GM18507 (cell line): ENCODE measurements at regions not wholly inside any gene's neighbourhood (a gene's known extent, or its start where the extent isn't known, plus 50 kb on each side); places are given as distances from the start of the nearest gene placed in this dataset.
"Not testable (repeated sequence)": the region's sequence is repeated elsewhere in the genome, so short reads cannot be mapped to it uniquely, and the experiment has no call there.

Source experiments
- DNase-seq: peaks from one replicate; pipeline ENCODE4 v3.0.0; 2011; ENCODE audit warnings: low read depth; ENCODE audit not compliant: insufficient read length; ENCODE audit errors: extremely low spot score
- FAIRE-seq: peaks from 2 replicates; lab custom pipeline; 2011; peaks lifted over from hg19 to GRCh38; lab: Jason Lieb, UNC

GRCh38 chr3:145471976-145472375 is 689.0 kb downstream of the PLOD2 start:
- FAIRE-seq, result no peak
- DNase-seq, result no peak

DNA sequence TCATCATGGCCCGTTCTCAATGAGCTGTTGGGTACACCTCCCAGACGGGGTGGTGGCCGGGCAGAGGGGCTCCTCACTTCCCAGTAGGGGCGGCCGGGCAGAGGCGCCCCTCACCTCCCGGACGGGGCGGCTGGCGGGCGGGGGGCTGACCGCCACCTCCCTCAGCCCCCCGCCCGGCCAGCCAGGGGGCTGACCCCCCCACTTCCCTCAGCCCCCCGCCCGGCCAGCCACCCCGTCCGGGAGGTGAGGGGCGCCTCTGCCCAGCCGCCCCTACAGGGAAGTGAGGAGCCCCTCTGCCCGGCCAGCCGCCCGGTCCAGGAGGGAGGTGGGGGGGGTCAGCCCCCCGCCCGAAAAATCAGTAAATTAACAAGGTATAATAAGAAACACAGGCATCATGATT is 678.2 kb downstream of the PLOD2 start:
- not testable (repeated sequence) for FAIRE-seq

DNA sequence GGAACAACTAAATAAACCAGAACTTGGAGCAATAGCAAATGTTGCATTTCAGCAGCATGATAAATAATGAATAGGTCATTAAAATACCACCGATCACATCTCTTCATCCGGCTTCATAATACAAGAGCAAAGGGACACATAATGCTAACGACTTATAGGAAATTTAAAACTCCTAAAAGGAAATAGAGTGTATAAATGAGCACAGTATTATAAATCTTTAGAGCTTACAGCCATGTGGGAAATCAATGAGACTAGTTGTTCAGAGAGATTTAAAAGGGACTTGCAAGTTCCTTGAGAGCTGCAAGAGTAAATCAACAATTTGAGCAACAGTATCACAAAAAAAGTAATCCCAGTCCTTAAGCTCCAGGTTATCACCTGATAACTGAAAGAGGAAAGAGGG is 677.0 kb downstream of the PLOD2 start:
- DNase-seq (no peak), FAIRE-seq (no peak)

More for the DNA sequence above, 678.2 kb downstream of the PLOD2 start:
- DNase-seq, result not testable (repeated sequence)

GRCh38 chr3:145489011-145489410 is 672.0 kb downstream of the PLOD2 start:
- FAIRE-seq (no peak), DNase-seq (no peak)

- FAIRE-seq, result no peak
- no peak for DNase-seq
Measured at GRCh38 chr3:145490088-145491048, 670.6 kb downstream of the PLOD2 start.

GRCh38 chr3:145492456-145492855 is 668.5 kb downstream of the PLOD2 start:
- no peak for FAIRE-seq

DNA sequence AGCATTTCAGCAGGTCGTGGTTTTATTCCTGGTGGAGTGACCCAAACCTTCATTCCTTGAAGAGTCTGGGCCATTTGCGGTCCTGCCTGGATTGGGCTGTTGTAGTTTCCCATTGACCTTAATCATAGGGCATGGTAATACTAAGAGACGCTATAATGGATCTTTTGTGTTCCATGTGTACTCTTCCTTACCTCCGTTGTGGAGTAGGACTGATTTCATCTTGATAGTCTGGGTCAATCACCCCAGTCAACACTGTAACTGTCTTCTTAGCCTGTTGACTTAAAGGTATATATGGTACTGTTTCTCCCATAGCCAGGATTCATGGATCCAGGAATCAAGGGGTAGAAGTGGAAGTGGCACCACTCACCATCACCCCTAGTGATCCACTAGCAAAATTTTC is 643.6 kb downstream of the PLOD2 start:
- not testable (repeated sequence) for FAIRE-seq, DNase-seq

More at GRCh38 chr3:145492456-145492855, 668.5 kb downstream of the PLOD2 start:
- DNase-seq, result no peak

DNA sequence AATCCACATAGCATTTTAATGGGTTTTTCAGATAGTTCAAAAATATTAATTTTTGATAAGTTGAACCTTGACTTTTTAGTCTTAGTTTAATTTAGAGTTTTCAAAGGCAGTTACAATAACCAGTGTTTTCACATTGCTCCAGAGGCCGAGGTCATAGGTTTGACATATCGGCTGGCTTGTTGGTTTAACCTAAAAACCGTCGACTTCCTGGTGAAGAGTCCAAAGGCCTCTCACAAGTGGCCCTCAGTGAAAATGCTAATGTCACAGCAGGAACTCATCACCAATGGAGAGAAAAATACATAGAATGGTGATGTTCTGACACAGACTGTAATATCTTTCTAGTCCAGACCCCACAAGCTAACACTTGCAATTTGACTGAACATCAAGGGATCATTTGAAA is 642.3 kb downstream of the PLOD2 start:
- DNase-seq (no peak), FAIRE-seq (no peak)

GRCh38 chr3:145519398-145520047 is 641.5 kb downstream of the PLOD2 start:
- FAIRE-seq (no peak), DNase-seq (no peak)

DNA sequence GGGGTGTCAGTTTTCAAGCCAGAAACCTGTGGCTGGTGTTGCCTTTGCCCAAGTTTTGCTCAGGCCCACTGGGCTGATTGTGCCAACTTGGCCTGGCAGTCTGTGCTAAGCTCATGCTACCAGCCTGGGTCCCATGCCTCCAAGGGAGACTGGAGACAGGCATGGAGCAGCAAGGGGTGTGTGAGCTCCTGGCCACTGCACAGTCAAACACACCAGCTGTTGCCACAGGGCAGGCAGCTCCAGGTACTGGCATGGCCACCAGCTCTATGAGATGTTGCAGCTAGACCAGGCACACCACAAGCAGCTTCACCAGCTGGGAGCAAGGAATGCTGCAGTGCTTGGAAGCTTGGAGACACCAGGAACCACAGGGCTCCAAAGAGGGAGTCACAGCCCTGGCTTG is 638.8 kb downstream of the PLOD2 start:
- DNase-seq (no peak), FAIRE-seq (no peak)

- no peak for FAIRE-seq
Measured at GRCh38 chr3:145522893-145523651, 637.9 kb downstream of the PLOD2 start.

GRCh38 chr3:145531548-145531947 is 629.4 kb downstream of the PLOD2 start:
- no peak for FAIRE-seq
- DNase-seq, result no peak

More at GRCh38 chr3:145522893-145523651, 637.9 kb downstream of the PLOD2 start:
- DNase-seq, result no peak

DNA sequence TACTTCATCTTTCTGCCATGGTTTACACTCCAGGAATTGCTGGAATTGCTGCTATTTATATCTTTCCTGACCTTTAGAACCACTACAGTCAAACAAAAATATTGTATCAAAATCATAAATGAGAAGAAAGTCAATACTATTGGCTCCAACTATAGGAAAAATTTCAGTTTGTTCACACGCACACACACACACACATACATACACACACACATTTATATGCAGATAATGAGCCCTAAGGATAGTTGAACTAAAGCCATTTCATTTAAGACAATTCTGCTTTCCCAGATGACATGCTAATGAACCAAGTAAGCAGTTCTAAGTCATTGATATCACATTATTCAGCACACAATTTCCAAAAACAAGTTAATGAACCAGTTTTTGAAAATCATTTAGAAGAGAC is 627.3 kb downstream of the PLOD2 start:
- FAIRE-seq, result no peak

GRCh38 chr3:145536461-145536860 is 624.5 kb downstream of the PLOD2 start:
- DNase-seq, result no peak
- no peak for FAIRE-seq

More for the DNA sequence above, 627.3 kb downstream of the PLOD2 start:
- no peak for DNase-seq

DNA sequence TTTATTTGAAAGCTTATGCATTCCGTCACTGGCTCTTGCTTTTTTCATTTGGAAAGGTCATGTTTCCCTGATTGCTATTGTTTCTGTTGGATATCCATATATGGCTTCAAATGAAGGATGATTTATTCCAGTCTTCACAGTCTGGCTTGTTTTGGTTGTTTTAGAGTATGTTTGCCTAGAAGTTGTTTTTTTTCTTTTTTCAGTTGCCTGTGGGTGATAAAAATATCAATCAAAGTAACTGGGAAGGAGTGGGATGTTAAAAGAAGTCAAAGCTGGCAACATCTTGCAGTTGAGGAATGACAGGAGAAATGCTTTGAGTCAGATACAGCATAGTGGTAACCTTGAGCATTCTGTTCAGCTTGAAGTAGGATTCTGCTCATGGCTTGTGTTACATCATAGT is 610.5 kb downstream of the PLOD2 start:
- FAIRE-seq (no peak), DNase-seq (no peak)

DNA sequence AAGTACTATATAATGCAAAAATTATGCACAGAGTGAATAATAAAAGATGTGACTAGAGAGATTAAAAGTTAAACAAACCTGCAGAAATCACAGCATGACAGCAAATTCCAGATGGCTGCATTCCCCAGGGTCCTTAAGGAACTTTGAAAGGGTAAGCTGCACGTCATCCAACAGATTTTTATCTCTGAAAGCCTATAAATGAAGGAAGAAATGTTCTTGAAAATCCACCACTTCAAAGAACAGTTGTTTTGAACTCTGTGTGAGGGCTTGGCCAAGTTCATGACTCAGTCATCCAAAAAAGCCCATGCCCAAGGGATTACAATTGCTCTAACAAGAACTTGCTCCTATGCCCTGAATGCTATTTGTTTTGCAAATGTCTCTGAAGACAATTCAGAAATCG is 603.6 kb downstream of the PLOD2 start:
- no peak for DNase-seq
- no peak for FAIRE-seq

GRCh38 chr3:145578471-145578870 is 582.5 kb downstream of the PLOD2 start:
- DNase-seq (no peak), FAIRE-seq (no peak)

DNA sequence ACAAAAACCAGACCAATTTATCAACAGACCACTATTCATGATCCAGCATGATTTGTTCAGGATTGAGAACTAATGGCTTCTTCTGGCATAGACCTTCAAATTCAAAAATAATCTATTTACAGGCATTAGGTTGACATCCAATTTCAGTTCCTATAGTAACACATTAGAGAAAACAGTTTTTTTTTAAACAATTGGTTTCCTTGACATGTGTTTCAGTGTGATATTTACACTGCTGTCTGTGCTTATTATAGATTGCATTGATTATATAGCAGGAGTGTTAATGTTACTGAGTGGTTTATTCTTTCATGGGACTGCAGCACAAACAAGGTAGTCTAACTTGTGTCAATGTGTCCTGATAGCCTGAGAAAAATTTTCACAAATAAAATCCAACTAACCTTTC is 579.3 kb downstream of the PLOD2 start:
- DNase-seq, result no peak
- no peak for FAIRE-seq

- no peak for FAIRE-seq
- no peak for DNase-seq
Measured at GRCh38 chr3:145604851-145605250, 556.1 kb downstream of the PLOD2 start.

DNA sequence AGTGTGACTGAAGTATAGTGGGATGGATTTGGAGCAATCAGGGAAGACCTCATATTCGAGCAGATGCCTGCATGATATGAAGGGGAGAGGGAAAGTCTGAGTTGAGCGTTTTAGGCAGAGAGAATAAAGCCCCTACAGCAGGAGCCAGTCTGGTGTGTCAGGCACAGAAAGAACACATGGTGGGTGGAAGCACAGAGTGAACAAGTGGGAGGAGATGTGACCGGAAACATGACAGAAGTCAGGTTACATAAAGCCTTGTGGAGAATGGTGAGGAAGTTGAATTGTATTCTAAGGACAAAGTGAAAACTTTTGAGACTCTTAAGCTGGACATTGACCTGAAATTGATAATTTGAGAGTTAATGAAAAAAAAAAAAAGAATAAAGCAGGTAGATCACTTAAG is 541.0 kb downstream of the PLOD2 start:
- no peak for DNase-seq
- no peak for FAIRE-seq
